HG02884 (cell line): ENCODE measurements at regions not wholly inside any gene's neighbourhood (a gene's known extent, or its start where the extent isn't known, plus 50 kb on each side); places are given as distances from the start of the nearest gene placed in this dataset.
"Not testable (repeated sequence)": the region's sequence is repeated elsewhere in the genome, so short reads cannot be mapped to it uniquely, and the experiment has no call there.

ENCODE experiments used
- ATAC-seq: cut with Tn5 transposase; IDR thresholded peaks from one replicate; pipeline ENCODE4 v1.9.1; 2021; ENCODE audit warnings: mild to moderate bottlenecking, moderate library complexity; ENCODE audit not compliant: unreplicated experiment

DNA sequence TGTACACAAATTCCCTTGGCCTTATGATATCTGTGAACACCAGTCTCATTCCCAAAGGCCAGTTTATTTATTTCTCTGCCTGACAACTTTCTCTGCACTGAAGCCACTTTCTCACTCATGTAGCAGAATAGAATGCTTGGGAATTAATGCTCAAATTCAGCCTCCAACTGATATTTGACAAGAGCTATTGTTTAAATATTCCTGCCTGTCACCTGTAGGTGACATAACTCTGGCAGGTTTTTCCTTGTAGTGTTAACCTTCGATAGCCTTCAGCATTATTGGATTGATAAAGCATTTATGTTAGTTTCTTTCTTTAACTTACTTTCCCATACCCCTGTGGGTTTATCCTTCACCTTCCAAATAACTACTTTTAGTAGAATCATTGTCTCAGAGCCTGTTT is 1183.2 kb upstream of the ADGRB3 start:
- ATAC-seq = no peak

DNA sequence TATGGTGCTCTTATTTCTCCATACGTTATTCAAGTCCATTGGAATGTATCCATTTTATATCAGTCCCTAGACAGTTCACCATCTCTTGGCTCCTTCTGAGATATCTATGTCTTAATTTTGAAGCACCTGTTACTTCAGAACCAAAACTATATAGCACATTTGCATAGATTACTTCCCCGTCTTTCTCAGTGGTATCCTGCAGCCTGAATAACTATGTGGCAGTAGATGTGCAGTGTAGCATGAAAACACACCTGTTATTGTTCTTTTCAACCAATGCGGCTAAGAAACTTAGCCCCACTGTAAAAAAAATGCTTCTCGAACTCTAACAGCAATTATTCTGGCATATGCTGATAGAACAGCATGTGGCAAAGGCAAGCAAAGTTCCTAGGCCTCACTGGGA is 1184.4 kb upstream of the ADGRB3 start:
- ATAC-seq = no peak

DNA sequence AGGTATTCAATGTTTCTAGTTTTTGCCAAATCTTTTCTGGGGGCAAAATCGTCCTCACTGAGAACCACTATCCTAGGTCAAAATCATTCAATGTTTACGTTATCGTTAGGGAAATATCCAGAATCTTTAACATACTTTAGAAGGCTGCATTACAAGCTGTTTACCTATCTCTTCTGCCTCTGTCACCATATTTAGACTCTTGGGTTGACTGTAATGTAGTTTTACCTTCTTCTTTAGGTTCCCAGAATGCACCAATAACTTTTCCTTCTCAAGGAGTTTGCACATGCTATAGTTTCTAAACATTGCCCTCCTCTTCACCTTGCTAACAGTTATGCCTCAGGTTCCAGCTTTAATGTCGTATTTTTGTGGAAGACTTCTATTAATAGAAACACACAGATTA is 1185.5 kb upstream of the ADGRB3 start:
- ATAC-seq = no peak

DNA sequence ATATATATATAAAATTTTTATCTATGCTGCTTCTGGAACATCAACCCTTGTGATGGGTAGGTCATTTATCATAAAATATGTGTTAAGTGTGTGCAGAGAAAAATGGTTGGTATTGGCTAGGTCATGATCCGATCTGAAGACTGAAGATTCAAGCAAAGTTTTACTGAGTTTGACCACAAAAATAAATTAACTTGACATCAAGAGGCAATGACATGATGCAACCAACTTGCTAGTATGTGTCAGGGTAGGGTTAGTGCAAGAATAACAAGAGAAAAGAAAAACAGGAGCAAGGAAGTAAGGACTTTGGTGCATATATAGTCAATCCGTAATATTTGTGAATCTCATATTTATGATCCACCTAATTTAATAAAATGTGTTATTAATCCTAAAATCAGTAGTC is 1202.0 kb upstream of the ADGRB3 start:
- no peak for ATAC-seq

DNA sequence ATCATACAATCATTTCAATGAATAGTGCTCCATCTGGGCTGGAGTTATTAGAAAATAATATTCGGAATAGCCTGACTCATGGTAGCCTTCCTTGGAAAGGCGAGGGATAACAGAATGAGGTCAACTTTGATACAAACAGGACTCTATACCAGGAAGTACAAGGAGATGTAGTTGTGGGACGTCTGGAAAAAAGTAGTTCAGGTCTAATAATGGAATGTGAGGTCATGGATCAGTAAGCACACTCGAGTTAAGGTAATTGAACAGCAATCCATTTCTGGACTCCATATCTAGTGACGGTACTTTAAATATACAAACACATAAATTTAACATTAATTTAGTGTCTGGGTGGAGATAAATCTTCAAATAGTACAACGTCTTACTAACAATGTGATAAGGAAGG is 1204.0 kb upstream of the ADGRB3 start:
- no peak for ATAC-seq

DNA sequence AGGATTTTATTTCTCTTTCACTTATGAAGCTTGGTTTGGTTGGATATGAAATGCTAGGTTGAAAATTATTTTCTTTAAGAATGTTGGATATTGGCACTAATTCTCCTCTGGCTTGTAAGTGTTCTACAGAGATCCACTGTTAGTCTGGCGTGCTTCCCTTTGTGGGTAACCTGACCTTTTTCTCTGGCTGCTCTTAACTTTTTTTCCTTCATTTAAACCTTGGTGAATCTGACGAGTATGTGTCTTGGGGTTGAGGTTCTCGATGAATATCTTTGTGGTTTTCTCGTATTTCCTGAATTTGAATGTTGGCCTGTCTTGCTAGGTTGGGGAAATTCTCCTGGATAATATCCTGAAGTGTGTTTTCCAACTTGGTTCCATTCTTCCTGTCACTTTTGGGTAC is 1208.4 kb upstream of the ADGRB3 start:
- not testable (repeated sequence) for ATAC-seq

DNA sequence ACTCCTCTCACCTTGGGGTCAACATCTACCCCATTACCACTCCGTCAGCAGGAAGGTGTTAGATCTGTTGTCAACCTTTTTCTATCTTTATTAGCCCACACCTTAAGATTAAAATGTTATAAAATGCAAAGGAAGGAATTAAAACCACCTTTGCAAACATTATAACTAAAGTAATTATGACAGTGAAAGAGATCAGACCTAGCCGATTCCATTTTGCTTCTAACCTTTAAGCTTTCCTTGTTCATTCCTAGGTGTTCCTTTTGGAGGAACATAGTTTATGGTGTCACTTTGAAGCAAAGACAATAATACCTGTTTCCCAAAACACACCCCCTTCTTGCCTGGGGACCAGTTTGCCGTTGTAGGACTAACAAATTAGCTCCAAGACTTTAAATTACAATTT is 1223.0 kb upstream of the ADGRB3 start:
- ATAC-seq = no peak

DNA sequence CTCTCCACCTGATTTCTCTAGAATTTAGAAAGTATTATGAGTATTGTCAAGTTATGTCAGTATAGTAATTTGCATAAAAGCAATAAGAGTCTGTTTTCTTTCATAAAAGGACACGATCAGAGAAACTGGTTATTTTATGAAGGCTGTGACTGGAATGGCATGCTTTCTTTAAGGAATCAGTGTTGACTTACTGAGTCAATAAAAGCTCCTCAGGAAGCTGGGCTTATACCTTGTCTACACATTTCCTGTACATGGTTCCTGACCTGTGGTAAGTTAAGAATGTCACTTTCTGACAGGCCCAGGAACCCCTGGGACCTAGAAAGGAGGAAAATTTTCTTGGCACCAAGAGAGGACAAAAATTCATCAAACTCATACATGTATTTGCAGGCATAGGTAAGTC is 1224.0 kb upstream of the ADGRB3 start:
- no peak for ATAC-seq

DNA sequence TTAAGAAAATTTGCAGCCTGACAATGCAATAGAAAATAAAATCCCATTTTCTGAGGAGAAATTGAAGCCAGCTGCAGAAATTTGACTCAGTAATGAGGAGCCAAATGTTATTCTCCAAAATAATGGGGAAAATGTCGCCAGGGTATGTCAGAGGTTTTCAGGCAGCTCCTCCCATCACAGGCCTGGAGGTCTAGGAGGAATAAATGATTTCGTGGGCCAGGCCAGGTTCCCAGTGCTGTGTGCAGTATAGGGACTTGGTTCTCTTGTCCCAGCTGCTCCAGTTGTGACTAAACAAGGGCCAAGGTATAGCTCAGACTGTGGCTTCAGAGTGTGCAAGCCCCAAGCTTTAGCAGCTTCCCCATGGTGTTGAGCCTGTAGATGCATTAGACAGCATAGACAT is 1240.8 kb upstream of the ADGRB3 start:
- ATAC-seq = no peak

DNA sequence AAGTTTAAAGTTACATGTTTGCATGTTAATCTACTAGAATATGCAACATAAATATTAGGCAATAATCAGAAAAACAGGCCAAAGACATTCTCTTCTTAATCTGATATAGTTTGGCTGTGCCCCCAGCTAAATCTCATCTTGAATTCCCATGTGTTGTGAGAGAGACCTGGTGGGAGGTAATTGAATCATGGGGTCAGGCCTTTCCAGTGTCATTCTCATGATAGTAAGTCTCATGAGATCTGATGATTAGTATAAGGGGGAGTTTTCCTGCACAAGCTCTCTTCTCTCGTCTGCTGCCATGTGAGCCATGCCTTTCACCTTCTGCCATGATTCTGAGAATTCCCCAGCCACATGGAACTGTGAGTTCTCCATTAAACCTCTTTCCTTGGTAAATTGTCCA is 1241.7 kb upstream of the ADGRB3 start:
- ATAC-seq = no peak

DNA sequence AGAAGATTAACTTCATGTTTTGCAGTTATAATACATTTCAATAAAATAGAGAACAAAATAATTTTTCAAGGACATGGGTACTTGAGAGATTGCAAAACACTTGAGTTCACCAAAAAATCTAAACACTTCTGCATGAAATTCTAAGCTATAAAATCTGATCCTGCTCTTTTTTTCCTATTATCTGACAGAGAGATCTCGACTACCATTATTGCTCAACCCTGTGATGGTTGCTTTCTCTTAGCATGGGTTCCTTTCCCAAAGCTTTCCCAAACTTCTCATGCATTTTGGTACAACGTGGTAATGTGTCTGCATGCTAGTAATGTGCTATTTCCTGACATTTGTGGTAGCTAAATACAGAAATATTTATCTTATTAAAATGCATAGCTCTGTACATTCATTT is 1243.1 kb upstream of the ADGRB3 start:
- no peak for ATAC-seq

DNA sequence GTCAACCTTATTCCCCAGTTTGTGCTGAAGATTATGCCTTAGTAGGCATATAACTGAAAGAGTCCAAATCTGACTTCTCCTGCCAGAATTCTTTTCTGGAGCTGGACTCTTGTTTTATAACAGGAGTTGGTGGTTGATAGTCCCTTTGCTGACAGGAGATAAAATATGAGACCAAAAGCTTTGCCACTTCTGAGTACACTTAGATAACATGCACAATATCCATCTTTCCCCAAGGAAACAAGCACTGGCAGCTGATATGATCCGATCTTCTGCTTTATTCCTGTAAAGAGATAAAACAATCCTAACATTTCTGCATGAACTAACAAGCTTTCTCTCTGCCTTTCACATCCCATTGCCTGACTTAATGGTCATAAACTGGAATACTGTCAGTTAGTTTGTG is 1265.4 kb upstream of the ADGRB3 start:
- ATAC-seq = no peak

DNA sequence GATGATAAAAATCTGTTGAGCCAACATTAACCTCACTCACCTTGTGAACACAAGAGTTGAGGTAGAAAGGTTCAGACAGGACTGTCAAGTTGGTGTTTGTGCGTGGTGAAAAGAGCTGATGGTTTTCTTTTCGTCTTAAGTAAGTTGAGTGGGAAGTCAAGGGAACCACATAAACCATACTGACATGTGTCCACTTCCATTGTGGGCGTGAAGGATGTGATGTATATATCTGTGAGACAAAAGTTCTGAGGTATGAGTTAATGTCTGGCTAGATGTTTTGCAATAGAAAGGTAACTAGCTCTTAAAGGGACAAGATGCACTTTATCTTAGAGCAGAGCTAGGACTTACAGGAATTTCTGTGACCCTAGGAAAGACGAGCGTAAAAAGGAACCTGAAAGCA is 1272.1 kb upstream of the ADGRB3 start:
- ATAC-seq = no peak

DNA sequence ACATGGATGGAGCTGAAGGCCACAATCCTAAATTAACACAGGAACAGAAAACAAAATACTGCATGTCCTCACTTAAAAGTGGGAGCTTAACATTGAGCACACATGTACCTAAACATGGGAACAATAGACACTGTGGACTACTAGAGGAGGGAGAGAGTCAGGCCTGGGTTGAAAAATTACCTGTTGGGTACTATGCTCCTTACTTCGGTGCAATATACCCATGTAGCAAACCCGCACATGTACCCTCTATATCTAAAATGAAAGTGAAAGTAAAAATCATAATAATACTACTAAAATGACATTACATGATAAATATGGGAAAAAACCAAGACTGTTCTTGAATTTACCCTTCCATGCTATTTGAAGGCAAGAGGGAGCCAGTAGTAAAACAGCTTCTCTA is 1273.8 kb upstream of the ADGRB3 start:
- ATAC-seq = no peak

DNA sequence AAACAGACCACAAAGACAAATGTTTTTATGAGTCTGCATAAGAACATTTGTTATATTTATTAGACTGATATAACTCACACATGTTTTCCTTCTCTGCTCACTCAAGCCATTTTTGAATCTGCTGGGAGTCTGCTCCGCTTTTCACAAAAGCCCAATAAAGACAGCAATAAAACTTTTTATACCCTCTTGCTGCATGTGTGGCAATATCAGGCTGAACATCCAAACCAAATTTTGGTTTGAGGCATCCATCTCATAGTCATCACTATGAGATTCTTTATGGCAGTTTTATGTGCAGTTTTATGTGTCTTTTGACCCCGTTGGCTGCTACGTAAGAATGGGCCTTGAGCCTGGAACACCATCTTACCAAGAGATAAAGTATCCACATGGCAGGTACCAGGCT is 1276.8 kb upstream of the ADGRB3 start:
- ATAC-seq = no peak

DNA sequence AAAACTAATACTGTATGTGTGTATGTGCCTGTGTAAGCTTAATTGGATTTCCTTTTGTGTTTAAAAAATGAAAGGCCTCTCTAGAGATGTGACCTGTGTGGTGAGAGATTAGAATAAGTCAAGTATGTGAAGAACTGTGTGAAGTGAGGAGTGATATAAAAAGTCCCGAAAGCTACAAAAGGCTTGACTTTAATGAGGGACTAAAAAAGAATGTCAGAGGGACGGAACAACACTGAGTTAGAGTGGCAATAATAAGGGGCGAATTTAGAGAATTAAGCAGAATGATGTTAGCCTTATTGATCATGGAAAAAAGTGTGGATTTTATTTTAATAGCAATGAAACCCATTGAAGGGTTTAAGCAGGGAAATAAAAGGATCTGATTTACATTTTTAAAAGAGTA is 1281.2 kb upstream of the ADGRB3 start:
- no peak for ATAC-seq

DNA sequence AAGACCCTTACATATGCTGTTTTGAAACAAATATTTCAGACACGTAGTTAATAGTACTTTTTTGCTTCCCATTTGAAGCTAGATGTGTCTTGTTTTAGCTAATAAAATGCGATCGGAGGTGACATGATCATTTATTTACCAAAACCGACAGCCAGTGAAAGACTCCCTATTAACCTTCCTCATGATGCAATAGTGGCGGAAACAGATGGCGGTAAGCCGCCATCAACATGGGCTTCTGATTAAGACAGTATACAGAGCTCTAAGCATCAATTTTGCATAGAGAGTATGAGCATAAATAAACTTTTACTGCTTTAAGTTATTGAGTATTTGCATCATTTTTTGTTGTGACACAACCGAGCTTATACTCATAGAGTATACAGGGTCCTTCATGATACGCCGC is 1282.4 kb upstream of the ADGRB3 start:
- ATAC-seq = no peak

DNA sequence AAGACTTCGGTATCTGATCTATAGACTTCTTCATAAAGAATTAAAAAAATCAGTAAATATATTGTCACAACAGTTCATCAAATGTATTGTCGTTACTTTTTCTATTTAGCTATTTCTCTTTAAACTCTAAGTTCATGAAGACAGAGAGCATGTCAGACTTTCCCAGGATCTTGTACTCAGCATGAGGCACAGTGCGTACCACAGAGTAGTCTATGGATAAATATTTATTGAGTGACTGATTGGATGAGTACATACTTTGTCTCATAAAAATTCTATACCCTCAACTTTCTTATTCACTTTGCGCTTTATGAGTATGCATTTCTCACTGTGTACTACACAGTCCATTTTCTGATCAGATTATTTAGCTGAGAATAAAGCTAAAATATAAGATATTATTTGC is 1284.4 kb upstream of the ADGRB3 start:
- ATAC-seq = no peak

DNA sequence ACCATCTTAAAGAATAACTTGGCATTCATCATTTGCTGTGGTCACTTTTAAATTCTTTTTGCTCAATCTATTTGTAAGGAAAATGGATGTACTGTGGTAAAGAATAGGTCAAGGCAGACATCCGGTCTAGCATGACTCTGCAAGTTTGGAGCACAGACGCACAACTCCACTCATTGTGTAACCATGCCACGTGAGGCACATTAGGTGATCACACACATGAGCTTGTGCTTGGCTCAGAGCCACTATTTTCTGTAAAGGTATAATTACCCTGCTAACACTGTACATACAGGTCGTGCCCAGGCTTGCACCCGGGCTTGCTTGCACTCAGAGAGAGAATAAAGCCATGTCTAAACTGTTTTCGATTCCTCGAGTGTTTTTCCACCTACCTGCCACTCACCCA is 1289.1 kb upstream of the ADGRB3 start:
- ATAC-seq = no peak

DNA sequence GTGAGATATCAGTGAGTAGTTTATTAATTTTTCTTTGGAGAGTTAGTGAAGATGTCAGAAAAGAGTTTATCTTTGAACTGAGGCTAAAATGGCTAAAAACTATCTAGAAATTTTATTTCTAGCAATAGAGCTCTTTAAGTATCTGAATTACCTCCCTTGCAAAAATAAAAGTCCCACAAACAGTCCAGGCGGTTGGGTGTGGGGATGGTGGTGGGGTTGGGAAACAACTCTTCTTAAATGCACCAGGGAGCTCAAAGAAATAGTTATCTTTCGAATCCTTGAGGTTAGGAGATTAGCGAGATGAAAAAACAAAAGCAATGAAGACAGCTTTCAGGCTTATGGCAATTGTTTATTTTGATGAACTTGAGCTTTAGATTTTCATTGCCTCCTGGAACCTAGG is 1299.1 kb upstream of the ADGRB3 start:
- no peak for ATAC-seq

DNA sequence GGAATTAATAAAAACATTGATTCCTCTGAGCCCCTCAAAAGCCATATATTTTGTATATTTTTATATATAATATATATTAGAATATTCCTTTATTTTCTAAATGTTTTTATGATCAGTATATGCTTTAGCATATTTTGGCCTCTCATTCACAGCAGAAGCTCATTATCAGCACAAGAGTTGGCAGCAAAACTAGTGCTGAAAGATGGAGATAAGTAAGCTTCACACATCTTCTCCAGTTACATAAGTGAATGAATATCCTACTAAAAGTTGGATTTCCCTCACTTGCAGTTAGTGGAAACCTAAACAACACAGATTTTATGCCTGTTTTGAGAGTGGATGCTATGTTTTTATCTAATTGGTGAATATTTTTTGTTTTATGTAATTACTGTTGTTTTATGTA is 1303.8 kb upstream of the ADGRB3 start:
- no peak for ATAC-seq

DNA sequence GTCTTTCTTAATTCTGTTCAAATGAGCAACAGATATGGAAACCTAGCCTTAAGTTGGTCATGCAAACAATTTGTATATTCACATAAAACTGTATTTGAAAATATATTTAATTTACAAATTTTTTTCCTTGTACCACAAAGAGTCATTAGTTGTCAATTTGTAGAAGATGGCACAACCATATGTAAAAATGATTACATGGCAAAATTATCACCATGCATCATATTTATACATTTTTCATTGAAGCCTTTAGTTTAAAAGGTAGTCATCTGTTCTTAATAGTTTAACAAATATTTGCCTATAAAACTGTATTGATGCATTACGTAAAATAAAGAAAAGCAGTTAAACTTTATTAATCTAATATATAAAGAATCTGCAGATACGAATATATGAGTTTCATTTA is 1306.8 kb upstream of the ADGRB3 start:
- ATAC-seq = no peak

DNA sequence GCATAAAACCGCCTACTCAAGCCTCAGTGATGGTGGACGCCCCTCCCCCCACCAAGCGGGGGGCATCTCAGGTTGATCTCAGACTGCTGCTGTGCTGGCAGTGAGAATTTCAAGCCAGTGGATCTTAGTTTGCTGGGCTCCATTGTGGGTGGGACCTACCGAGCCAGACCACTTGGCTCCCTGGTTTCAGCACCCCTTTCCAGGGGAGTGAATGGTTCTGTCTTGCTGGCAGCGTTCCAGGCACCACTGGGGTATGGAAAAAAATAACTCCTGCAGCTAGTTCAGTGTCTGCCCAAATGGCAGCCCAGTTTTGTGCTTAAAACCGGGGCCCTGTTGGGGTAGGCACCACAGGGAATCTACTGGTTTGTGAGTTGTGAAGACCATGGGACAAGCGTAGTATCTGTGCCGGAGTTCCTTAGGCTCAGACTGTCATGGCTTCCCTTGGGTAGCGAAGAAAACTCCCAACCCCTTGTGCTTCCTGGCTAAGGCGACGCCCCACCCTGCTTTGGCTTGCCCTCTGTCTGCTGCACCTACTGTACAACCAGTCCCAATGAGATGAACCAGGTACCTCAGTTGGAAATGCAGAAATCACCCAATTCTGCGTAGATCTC is 1334.5 kb upstream of the ADGRB3 start:
- no peak for ATAC-seq

DNA sequence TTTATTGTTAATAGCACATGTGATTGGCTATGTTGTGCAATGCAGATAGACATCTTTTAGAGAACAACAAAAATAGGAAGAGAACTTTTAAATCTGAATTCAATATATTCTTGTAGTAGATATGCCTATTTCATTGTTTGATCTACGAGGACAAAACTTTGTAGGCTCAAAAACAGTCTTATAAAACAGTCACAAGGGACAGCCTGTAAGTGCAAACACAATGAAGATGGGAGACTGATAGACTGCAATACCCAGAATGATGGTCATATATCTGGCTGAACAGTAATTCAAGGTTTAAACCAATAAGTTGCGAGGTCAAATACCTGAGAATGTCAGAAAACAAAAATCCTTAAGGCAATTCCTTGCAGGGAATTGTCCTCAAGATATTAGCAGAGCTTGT is 1342.9 kb upstream of the ADGRB3 start:
- no peak for ATAC-seq
